H9 (cell line): ENCODE measurements at regions not wholly inside any gene's neighbourhood (a gene's known extent, or its start where the extent isn't known, plus 50 kb on each side); places are given as distances from the start of the nearest gene placed in this dataset.

Source experiments
- DNase-seq: peaks from one replicate; pipeline ENCODE4 v3.0.0-alpha.2; 2017
- H2AFZ ChIP-seq: one replicate; pipeline ENCODE4 v1.6.1; 2013; ENCODE audit warnings: mild to moderate bottlenecking, low read length, control low read depth, moderate library complexity
- H2AK5ac ChIP-seq: 2 replicates; pipeline ENCODE4 v1.6.1; 2013; ENCODE audit warnings: low read length, control low read depth, mixed read lengths; ENCODE audit not compliant: insufficient read length
- H2BK120ac ChIP-seq: one replicate; pipeline ENCODE4 v1.6.1; 2013; ENCODE audit warnings: low read depth, mild to moderate bottlenecking, low read length, control low read depth, inconsistent platforms; ENCODE audit not compliant: poor library complexity, severe bottlenecking
- H2BK12ac ChIP-seq: 2 replicates; pipeline ENCODE4 v1.6.1; 2013; ENCODE audit warnings: low read length, control low read depth, mixed read lengths, low read depth; ENCODE audit not compliant: insufficient read length
- H2BK15ac ChIP-seq: 2 replicates; pipeline ENCODE4 v1.6.1; 2013; ENCODE audit warnings: low read depth, low read length, control low read depth
- H2BK20ac ChIP-seq: one replicate; pipeline ENCODE4 v1.6.1; 2013; ENCODE audit warnings: low read depth, mild to moderate bottlenecking, low read length, control low read depth, inconsistent platforms; ENCODE audit not compliant: poor library complexity, severe bottlenecking
- H2BK5ac ChIP-seq: 2 replicates; pipeline ENCODE4 v1.6.1; 2013; ENCODE audit warnings: low read length, control low read depth, mixed read lengths; ENCODE audit not compliant: insufficient read length
- H3K14ac ChIP-seq: 2 replicates; pipeline ENCODE4 v1.6.1; 2013; ENCODE audit warnings: low read length, control low read depth; ENCODE audit not compliant: insufficient read depth
- H3K18ac ChIP-seq: 2 replicates; pipeline ENCODE4 v1.6.1; 2013; ENCODE audit warnings: low read depth, mild to moderate bottlenecking, mixed read lengths, low read length, control low read depth; ENCODE audit not compliant: insufficient read length
- H3K23ac ChIP-seq: 2 replicates; pipeline ENCODE4 v1.6.1; 2013; ENCODE audit warnings: low read length, control low read depth, mixed read lengths, low read depth; ENCODE audit not compliant: insufficient read length
- H3K23me2 ChIP-seq: 2 replicates; pipeline ENCODE4 v1.6.1; 2013; ENCODE audit warnings: low read depth, mild to moderate bottlenecking, mixed read lengths, low read length, control low read depth; ENCODE audit not compliant: insufficient read length, poor library complexity, severe bottlenecking
- H3K27ac ChIP-seq: 2 replicates; pipeline ENCODE4 v1.5.1; 2013; ENCODE audit warnings: low read length, control low read depth, mixed read lengths, low read depth; ENCODE audit not compliant: insufficient read length
- H3K27me3 ChIP-seq: 2 replicates; pipeline ENCODE4 v1.6.1; 2013; ENCODE audit warnings: low read length, control low read depth, inconsistent platforms; ENCODE audit not compliant: insufficient read depth
- H3K4ac ChIP-seq: 2 replicates; pipeline ENCODE4 v1.6.1; 2013; ENCODE audit warnings: low read depth, mild to moderate bottlenecking, control low read depth, inconsistent platforms, low read length, moderate library complexity
- H3K4me1 ChIP-seq: 2 replicates; pipeline ENCODE4 v1.6.1; 2013; ENCODE audit warnings: low read length, control low read depth, inconsistent platforms; ENCODE audit not compliant: insufficient read depth
- H3K4me2 ChIP-seq: 2 replicates; pipeline ENCODE4 v1.6.1; 2013; ENCODE audit warnings: low read length, control low read depth, mixed read lengths; ENCODE audit not compliant: insufficient read length, insufficient read depth
- H3K56ac ChIP-seq: 2 replicates; pipeline ENCODE4 v1.6.1; 2013; ENCODE audit warnings: low read depth, mild to moderate bottlenecking, mixed read lengths, low read length, control low read depth; ENCODE audit not compliant: insufficient read length
- H3K79me1 ChIP-seq: 2 replicates; pipeline ENCODE4 v1.6.1; 2013; ENCODE audit warnings: low read depth, mild to moderate bottlenecking, moderate library complexity, low read length, control low read depth, inconsistent platforms; ENCODE audit not compliant: insufficient read depth, poor library complexity, severe bottlenecking
- H3K79me2 ChIP-seq: 2 replicates; pipeline ENCODE4 v1.6.1; 2013; ENCODE audit warnings: low read length, control low read depth, inconsistent platforms; ENCODE audit not compliant: insufficient read depth
- H3K9ac ChIP-seq: 2 replicates; pipeline ENCODE4 v1.6.1; 2013; ENCODE audit warnings: low read length, control low read depth, mixed read lengths; ENCODE audit not compliant: insufficient read length; ENCODE audit errors: extremely low read depth
- H3K9me3 ChIP-seq: one replicate; pipeline ENCODE4 v1.6.1; 2013; ENCODE audit warnings: low read depth, low read length, inconsistent platforms; ENCODE audit not compliant: control insufficient read depth
- H3T11ph ChIP-seq: one replicate; pipeline ENCODE4 v1.6.1; 2013; ENCODE audit warnings: mild to moderate bottlenecking, low read length, control low read depth, inconsistent platforms
- H4K20me1 ChIP-seq: one replicate; pipeline ENCODE4 v1.6.1; 2013; ENCODE audit not compliant: control insufficient read depth, insufficient read length, insufficient read depth
- H4K5ac ChIP-seq: 2 replicates; pipeline ENCODE4 v1.6.1; 2013; ENCODE audit warnings: low read depth, mild to moderate bottlenecking, mixed read lengths, low read length, control low read depth; ENCODE audit not compliant: insufficient read length
- H4K8ac ChIP-seq: replicated peaks from 2 replicates; pipeline ENCODE4 v1.6.1; 2013; ENCODE audit warnings: low read length, control low read depth, mixed read lengths, low read depth; ENCODE audit not compliant: insufficient read length
- H4K91ac ChIP-seq: 2 replicates; pipeline ENCODE4 v1.6.1; 2013; ENCODE audit warnings: low read depth, mild to moderate bottlenecking, moderate library complexity, mixed read lengths, low read length, control low read depth; ENCODE audit not compliant: insufficient read length
- H3K27ac Mint-ChIP-seq, 3 experiments: 2 replicates in 2 of 3; 3 replicates in 1 of 3; pipeline ENCODE4 v1.8.0; 2020 to 2021; ENCODE audit warnings: mixed read lengths in 3 of 3, mild to moderate bottlenecking in 1 of 3, moderate library complexity in 1 of 3
- H3K27me3 Mint-ChIP-seq: 2 replicates; pipeline ENCODE4 v1.8.0; 2021; ENCODE audit warnings: low read depth, mild to moderate bottlenecking, moderate library complexity, mixed read lengths
- H3K36me3 Mint-ChIP-seq, 3 experiments: 2 replicates in 2 of 3; 3 replicates in 1 of 3; pipeline ENCODE4 v1.8.0; 2020 to 2021; ENCODE audit warnings: low read depth in 3 of 3, mixed read lengths in 3 of 3; ENCODE audit not compliant: insufficient read depth in 1 of 3
- H3K4me1 Mint-ChIP-seq, 2 experiments: 2 replicates each; pipeline ENCODE4 v1.8.0; 2020; ENCODE audit warnings: mixed read lengths in 2 of 2
- H3K4me3 Mint-ChIP-seq, 2 experiments: 2 replicates in 1 of 2; 3 replicates in 1 of 2; pipeline ENCODE4 v1.8.0; 2020 to 2021; ENCODE audit warnings: mild to moderate bottlenecking in 2 of 2, mixed read lengths in 2 of 2, moderate library complexity in 1 of 2
- H3K9me3 Mint-ChIP-seq, 2 experiments: 2 replicates in 1 of 2; 3 replicates in 1 of 2; pipeline ENCODE4 v1.8.0; 2020; ENCODE audit warnings: mild to moderate bottlenecking in 2 of 2, mixed read lengths in 2 of 2, moderate library complexity in 1 of 2
- WGBS: extraction: QIAGEN DNeasy Blood & Tissue Kit; methylation state at CpG from one replicate; pipeline ENCODE4 v1.1.7; 2013; ENCODE audit warnings: missing lambda C conversion rate, low lambda C conversion rate, mixed read lengths; ENCODE audit not compliant: insufficient read length; ENCODE audit errors: extremely low coverage; 5-methylcytosine and 5-hydroxymethylcytosine counted together
- TF ChIP-seq, protein P1 (sequence below): fragments of 200-600 bp; sonication (generic); conservative IDR thresholded peaks from 3 replicates; pipeline ENCODE4 v1.8.0; 2021; ENCODE audit warnings: antibody characterized with exemption, mild to moderate bottlenecking

DNA sequence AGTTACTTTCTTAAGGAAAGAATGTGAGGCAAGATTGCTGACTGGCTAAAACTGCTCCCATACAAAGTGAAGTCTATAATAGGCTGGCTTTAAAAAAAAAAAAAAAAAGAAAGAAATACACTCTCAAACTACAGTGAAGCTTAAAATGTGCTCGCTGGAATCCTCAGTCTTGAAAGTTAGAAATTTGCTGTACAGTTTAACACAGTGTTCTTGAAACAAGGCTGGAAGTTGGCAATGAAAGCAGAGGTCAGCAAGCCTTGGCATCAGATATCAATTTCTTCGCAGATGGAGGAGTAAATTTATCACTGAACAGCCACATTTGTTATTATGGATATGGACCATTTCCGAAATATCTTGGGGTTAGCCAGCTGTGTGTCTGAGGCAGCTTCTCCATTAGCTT lies 392.9 kb downstream of the ZNF516 start:
- Histone ChIP-seq H4K91ac (no peak overlapping the region), H3K79me1 (no peaks in the 10 kb centered on the region), H2AK5ac (no peak overlapping the region), H2BK120ac (no peak overlapping the region), H3K9ac (no peak overlapping the region), H3K18ac (no peak overlapping the region), H3K14ac (no peak overlapping the region), H2BK20ac (no peak overlapping the region), H3K4me2 (no peak overlapping the region), H3K79me2 (no peaks in the 10 kb centered on the region), H2BK15ac (no peak overlapping the region), H3K4me1 (no peaks in the 10 kb centered on the region), H2AFZ (no peak overlapping the region), H3K27me3 (no peaks in the 10 kb centered on the region), H3K27ac (no peak overlapping the region), H3T11ph (no peak overlapping the region), H3K56ac (no peak overlapping the region), H4K20me1 (no peaks in the 10 kb centered on the region), H3K4ac (no peak overlapping the region), H3K23me2 (no peaks in the 10 kb centered on the region), H4K8ac (no peak overlapping the region), H2BK12ac (no peak overlapping the region), H2BK5ac (no peak overlapping the region), H3K9me3 (no peaks in the 10 kb centered on the region), H3K23ac (no peak overlapping the region), H4K5ac (no peak overlapping the region)
- Mint-ChIP-seq H3K36me3 (peaks cover 0 to 16% (median 3%) of the 10 kb centered on the region in 3 experiments; a peak in 4 of 7 replicates), H3K27me3 (no peaks in the 10 kb centered on the region; the same call in none of the 2 replicates), H3K27ac (no peak overlapping the region), H3K9me3 (peaks cover 15 to 18% of the 10 kb centered on the region in 2 experiments), H3K4me1 (peaks cover 4 to 6% of the 10 kb centered on the region in 2 experiments), H3K4me3 (no peak overlapping the region)
- no CpG with 5 or more reads among the region's 3 CpGs for WGBS
- no peak for DNase-seq
- TF ChIP-seq, protein P1, sequence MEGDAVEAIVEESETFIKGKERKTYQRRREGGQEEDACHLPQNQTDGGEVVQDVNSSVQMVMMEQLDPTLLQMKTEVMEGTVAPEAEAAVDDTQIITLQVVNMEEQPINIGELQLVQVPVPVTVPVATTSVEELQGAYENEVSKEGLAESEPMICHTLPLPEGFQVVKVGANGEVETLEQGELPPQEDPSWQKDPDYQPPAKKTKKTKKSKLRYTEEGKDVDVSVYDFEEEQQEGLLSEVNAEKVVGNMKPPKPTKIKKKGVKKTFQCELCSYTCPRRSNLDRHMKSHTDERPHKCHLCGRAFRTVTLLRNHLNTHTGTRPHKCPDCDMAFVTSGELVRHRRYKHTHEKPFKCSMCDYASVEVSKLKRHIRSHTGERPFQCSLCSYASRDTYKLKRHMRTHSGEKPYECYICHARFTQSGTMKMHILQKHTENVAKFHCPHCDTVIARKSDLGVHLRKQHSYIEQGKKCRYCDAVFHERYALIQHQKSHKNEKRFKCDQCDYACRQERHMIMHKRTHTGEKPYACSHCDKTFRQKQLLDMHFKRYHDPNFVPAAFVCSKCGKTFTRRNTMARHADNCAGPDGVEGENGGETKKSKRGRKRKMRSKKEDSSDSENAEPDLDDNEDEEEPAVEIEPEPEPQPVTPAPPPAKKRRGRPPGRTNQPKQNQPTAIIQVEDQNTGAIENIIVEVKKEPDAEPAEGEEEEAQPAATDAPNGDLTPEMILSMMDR = no peak
